Right kidney (tissue), 1 donor: ENCODE measurements at regions not wholly inside any gene's neighbourhood (a gene's known extent, or its start where the extent isn't known, plus 50 kb on each side); places are given as distances from the start of the nearest gene placed in this dataset.
"Not testable (repeated sequence)": the region's sequence is repeated elsewhere in the genome, so short reads cannot be mapped to it uniquely, and the experiment has no call there.

Source experiments
- DNase-seq: peaks from one replicate; pipeline ENCODE4 v3.0.0-alpha.2; 2016

GRCh38 chr9:3658964-3659363 is 133.2 kb upstream of the RFX3 start:
- DNase-seq = no peak

- no peak for DNase-seq
Observed at GRCh38 chr9:3656224-3656623, 130.4 kb upstream of the RFX3 start.

- DNase-seq = no peak
Observed at GRCh38 chr9:3650994-3651622, 125.3 kb upstream of the RFX3 start.

- DNase-seq = no peak
Observed at GRCh38 chr9:3648722-3649246, 123.0 kb upstream of the RFX3 start.

- no peak for DNase-seq
Observed at GRCh38 chr9:3648266-3648665, 122.5 kb upstream of the RFX3 start.

GRCh38 chr9:3647652-3648051 is 121.9 kb upstream of the RFX3 start:
- no peak for DNase-seq

- no peak for DNase-seq
Observed at GRCh38 chr9:3646226-3646625, 120.4 kb upstream of the RFX3 start.

- DNase-seq = not testable (repeated sequence)
Observed at GRCh38 chr9:3642075-3642474, 116.3 kb upstream of the RFX3 start.

- DNase-seq = no peak
Observed at GRCh38 chr9:3629495-3629894, 103.7 kb upstream of the RFX3 start.

GRCh38 chr9:3628239-3628638 is 102.4 kb upstream of the RFX3 start:
- DNase-seq = no peak

- DNase-seq = no peak
Observed at GRCh38 chr9:3608011-3608410, 82.2 kb upstream of the RFX3 start.

- no peak for DNase-seq
Observed at GRCh38 chr9:3600672-3601071, 74.9 kb upstream of the RFX3 start.

GRCh38 chr9:3597792-3598191 is 72.0 kb upstream of the RFX3 start:
- no peak for DNase-seq

- DNase-seq = no peak
Observed at GRCh38 chr9:3586066-3586465, 60.3 kb upstream of the RFX3 start.

GRCh38 chr9:3585606-3586005 is 59.8 kb upstream of the RFX3 start:
- DNase-seq = no peak

- no peak for DNase-seq
Observed at GRCh38 chr9:3578786-3579185, 53.0 kb upstream of the RFX3 start.

- no peak for DNase-seq
Observed at GRCh38 chr9:3576328-3576727, 50.5 kb upstream of the RFX3 start.

- DNase-seq = no peak
Observed at GRCh38 chr9:3575821-3576220, 50.0 kb upstream of the RFX3 start.
